Stimulated activated CD4-positive, alpha-beta T cell treated with anti-CD3 and anti-CD28 coated beads, Interleukin-12 subunit alpha, Interleukin-12 subunit beta, amount 100 ng/mL, for 4 hours (primary cell): ENCODE measurements at regions not wholly inside any gene's neighbourhood (a gene's known extent, or its start where the extent isn't known, plus 50 kb on each side); places are given as distances from the start of the nearest gene placed in this dataset.

Experiments used
- DNase-seq: peaks from one replicate; pipeline ENCODE4 v3.0.0-alpha.2; 2020

GRCh38 chr7:32169228-32169627, 99.0 kb upstream of the PDE1C start:
- no peak for DNase-seq

DNA sequence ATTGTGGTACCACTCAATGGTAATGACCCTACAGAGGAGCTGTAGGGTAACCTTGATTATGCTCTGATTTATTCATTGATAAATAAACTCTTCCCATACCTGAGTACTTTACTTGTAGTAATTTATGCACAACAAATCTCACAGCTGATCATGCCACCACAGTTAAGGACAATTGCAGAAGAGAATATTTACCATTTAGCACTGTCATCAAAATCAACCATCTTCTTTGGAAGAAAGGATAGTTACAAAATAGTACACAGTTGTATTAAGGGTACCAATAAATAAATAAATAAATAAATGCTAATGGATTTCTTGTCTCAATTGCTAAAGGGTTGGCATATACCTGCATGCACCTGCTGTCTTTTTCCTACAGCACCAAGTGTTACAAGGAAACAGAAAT, 97.6 kb upstream of the PDE1C start:
- DNase-seq = no peak

DNA sequence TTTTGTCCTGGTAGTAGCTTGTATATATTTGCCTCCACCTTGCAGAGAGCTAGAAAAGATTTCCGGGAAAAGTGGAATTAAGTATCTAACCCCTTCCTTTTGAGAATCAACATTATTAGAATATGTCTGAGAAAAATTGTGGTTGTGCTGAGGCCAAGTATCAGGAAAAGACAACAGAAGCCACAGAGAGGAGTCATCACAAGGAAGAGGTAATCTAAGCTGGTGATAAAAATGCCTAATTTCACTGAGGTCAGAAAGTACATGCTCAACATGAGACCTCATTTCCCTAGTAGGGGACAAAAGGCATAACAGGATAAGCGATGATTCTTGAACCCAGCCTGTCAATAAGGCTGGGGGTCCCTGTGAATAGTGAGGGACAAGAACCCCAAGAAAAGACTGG, 97.0 kb upstream of the PDE1C start:
- no peak for DNase-seq

- DNase-seq = no peak
These were observed 94.3 kb upstream of the PDE1C start for GRCh38 chr7:32164341-32164996.

- DNase-seq = no peak
These were observed 93.7 kb upstream of the PDE1C start for GRCh38 chr7:32163896-32164295.

GRCh38 chr7:32163141-32163806, 93.1 kb upstream of the PDE1C start:
- DNase-seq = no peak

DNA sequence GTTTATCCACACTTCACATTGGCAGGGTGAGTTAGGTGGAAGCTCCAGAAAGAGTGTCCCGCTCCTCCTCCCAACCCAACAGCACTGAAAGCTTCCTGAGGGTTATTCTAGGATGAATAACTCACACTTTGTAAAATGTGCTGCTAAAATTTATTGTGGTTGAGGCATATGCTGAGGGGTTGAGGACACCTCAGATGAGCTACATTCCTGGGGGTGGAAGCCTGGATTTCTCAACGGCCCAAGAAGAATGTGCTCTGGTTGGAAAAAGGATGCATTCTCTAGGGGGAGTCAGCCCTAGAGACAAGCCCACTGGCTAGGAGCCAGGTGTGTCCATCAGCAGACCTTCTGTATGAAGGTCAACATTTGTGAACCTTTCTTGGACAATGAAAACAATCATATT, 91.5 kb upstream of the PDE1C start:
- no peak for DNase-seq

DNA sequence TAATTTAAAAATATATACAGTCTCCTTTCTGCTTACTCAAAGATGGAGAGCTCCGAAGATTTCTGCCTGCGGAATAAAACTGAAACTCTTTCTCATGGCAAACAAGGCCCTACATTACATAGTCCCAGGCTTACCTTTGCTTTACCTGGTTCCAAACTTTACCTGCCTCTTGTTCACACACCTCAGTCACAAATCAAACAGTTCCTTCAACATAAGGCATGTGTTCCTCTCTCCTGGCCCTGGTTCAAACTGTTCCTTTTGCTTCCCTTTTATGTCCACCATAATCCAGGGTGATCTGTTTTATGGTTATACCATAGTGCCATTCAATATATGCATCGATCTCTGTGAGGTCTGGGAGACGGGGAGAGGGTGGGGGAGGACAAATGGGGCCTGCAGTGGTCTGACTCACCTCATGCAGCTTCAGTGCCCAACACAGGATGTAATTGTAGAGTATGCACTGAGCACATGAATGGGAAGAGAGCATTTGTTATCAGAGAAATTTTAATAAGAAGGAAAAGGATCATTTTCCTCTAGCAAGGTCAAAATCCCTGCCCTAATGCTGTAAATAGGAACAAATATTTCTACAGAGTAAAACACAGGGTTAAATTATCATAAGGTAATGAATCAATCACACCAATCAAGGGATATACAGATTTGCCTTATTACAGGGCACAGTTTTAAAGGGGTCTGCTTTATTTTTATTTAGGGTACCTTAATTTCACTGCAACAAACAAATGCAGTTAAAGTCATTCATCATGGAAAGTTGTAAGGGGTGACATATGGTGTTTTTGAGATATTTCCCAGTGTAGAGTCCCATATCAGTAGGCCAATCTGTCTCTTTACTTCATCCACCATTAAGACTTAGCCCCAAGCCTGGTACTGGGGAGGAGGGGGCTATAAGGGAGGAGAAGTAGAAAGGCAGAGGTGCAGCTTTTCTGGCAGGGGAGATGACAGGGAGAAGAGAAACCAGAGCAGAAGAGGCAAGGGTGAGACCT, 88.8 kb upstream of the PDE1C start:
- DNase-seq = no peak

DNA sequence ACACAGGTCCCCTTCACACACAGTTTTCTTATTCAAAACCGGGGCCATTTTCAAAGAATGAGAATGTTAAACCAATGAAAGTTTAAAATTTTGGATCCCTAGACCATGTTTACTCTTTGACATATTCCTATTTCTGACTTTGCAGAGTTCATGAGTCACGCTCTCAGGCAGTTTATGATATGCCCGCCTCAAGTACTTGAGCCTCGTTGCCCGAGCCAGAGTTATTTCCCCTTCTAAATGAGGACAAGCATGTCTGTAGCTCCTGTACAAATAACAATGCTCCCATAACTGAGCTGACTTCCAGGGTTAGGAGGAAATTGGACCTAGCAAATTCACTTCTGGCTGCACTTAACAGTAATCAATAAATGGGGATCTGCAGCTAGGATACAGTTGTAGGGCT, 87.9 kb upstream of the PDE1C start:
- no peak for DNase-seq

DNA sequence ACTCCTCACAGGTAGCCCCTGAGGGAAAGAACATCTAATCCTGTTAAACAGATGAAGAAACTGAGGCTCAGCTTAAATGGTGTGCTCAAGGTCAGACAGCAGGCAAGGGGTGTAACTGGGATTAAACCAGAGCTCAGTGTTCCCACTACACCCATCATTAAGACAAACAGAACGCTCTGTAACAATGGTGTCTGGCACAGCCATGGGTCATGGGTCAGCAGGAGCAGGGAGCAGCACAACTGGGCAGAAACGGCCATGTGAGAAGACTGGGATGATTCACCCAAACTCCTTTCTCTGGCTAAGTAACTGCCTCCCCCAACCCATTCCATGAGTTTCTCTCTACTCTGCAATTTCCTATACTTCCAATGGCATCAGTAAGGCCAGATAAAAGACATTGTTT, 85.5 kb upstream of the PDE1C start:
- no peak for DNase-seq

DNA sequence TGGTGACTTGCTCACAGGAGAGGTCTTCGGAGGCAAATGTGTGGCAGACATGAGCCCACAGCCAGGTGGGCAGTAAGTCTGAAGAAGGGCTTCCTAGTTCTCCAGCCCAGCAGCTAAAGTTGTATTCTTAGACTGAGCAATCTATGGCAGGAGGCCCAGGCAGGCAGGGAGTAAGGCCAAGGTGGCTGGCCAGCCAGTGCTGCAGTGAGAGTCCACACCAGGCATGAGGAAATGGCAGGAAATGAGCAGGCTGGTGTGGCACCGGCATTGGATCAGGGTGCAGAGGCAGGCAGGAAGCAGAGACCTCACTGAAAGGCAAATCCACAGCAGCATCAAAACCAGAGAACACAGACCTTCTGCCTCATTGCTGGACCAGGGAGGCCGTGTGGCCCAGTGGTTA, 84.6 kb upstream of the PDE1C start:
- DNase-seq = no peak

GRCh38 chr7:32153006-32153405, 82.8 kb upstream of the PDE1C start:
- no peak for DNase-seq

GRCh38 chr7:32152576-32152975, 82.4 kb upstream of the PDE1C start:
- no peak for DNase-seq

DNA sequence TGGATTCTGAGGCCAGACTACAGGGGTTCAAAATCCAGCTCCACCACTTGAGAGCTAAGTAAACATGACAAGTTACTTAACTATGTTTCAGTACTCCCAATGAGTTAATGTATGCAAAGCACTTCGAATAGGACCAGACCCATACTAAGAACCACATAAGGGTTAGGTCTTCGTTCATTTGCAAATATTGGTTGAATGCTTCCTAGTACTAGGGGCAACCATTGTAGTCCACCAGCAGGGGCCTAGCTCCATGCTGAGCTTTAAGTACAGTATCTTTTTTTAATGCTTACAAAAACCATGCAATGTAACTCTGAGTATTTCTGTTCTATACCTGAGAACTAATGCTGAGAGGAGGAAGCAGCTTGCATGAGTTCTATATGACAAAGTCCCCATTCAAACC, 80.4 kb upstream of the PDE1C start:
- no peak for DNase-seq

- no peak for DNase-seq
These were observed 79.8 kb upstream of the PDE1C start for GRCh38 chr7:32150039-32150438.

DNA sequence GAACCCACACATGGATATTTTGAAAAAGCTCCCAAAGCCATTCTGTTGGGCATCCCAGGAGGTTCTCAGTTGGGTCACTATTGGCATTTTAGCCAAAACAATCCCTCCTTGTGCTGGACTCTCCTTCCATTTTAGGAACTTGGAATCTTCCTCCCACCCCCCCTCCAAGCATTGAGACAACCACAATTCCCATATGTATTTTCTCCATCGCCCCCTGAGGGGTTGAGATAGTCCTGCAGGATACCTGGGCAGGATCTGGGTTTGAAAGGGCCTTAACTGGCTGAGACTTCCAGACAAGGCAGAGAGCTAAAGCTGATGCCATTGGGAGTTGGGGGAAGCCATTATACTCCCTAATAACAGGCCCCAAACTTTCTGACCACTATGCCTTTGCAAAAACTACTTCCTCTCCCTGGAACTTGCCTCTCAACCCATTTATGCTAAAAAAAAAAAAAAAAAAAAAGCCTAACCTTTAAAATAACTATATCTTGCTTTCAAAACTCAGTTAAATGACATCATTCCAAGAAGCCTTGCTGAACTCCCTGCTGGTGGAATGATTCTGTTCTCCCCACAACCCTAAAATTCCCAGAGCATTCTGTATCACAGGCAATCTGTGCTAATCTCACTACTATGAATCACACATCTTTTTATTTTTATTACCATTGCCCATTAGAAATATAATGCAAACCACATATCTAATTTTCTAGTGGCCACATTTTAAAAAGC, 77.5 kb upstream of the PDE1C start:
- DNase-seq = no peak

- no peak for DNase-seq
These were observed 75.7 kb upstream of the PDE1C start for GRCh38 chr7:32145911-32146310.

- no peak for DNase-seq
These were observed 74.5 kb upstream of the PDE1C start for GRCh38 chr7:32144676-32145075.

- no peak for DNase-seq
These were observed 73.1 kb upstream of the PDE1C start for GRCh38 chr7:32143301-32143700.

GRCh38 chr7:32142649-32143048, 72.4 kb upstream of the PDE1C start:
- DNase-seq = no peak

DNA sequence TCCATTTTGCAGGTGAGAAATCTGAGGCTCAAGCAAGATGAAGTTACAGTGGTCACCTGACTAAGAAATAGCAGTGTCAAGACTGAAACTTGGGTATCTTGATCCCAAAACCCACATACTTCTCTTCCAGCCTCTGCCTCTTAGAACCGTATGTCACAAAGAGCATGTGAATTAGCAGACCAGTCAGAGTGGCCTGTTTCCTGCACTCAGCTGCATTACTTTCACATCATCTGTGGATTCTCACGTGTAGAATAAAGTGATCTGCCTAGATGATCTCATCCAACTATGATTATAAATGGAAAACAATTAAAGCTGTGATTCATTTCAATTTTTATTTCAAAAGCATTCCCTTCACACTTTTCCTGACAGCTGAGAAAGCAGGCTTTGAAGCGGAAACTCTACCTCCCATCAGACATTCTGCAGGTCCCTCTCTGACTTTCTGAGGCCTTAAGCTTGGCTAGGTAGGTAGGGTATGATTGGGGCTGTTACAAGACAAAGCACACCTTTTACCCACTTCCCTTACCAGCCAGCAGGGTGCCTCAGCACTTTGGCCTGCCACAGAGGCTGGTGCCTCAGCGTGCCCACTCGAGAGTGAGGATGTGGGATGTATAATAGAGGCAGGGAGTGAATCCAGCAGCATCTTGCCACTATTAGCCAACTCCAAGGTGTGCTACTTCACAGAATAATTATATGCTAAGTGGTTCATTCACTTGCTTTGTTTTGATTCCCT, 70.2 kb upstream of the PDE1C start:
- DNase-seq = no peak

- no peak for DNase-seq
These were observed 66.9 kb upstream of the PDE1C start for GRCh38 chr7:32137059-32137458.
